IPS-15b (cell line): ENCODE measurements at regions not wholly inside any gene's neighbourhood (a gene's known extent, or its start where the extent isn't known, plus 50 kb on each side); places are given as distances from the start of the nearest gene placed in this dataset.
"Not testable (repeated sequence)": the region's sequence is repeated elsewhere in the genome, so short reads cannot be mapped to it uniquely, and the experiment has no call there.

Experiments
- H3K27me3 ChIP-seq: one replicate; pipeline ENCODE4 v1.6.1; 2013; ENCODE audit warnings: low read length; ENCODE audit not compliant: control insufficient read depth, insufficient read depth
- H3K36me3 ChIP-seq: one replicate; pipeline ENCODE4 v1.6.1; 2013; ENCODE audit warnings: low read length; ENCODE audit not compliant: control insufficient read depth, insufficient read depth
- H3K4me1 ChIP-seq: one replicate; pipeline ENCODE4 v1.6.1; 2013; ENCODE audit warnings: mild to moderate bottlenecking, low read length; ENCODE audit not compliant: control insufficient read depth, insufficient read depth
- H3K4me3 ChIP-seq: one replicate; pipeline ENCODE4 v1.5.1; 2013; ENCODE audit warnings: low read depth, low read length
- H3K9ac ChIP-seq: one replicate; pipeline ENCODE4 v1.6.1; 2013; ENCODE audit warnings: low read depth, mild to moderate bottlenecking, low read length
- H3K9me3 ChIP-seq: one replicate; pipeline ENCODE4 v1.6.1; 2013; ENCODE audit warnings: mild to moderate bottlenecking, low read length; ENCODE audit not compliant: control insufficient read depth, insufficient read depth

- Histone ChIP-seq H3K4me1 (peaks cover 17% of the 10 kb centered on the region), H3K9ac (no peak overlapping the region), H3K4me3 (no peak overlapping the region), H3K27me3 (no peaks in the 10 kb centered on the region), H3K36me3 (no peaks in the 10 kb centered on the region), H3K9me3 (no peaks in the 10 kb centered on the region)
Measured at GRCh38 chr2:207338220-207338607, 172.5 kb upstream of the KLF7 start.

- Histone ChIP-seq H3K4me1 (peaks cover 17% of the 10 kb centered on the region), H3K9me3 (no peaks in the 10 kb centered on the region), H3K4me3 (no peak overlapping the region), H3K9ac (no peak overlapping the region), H3K36me3 (no peaks in the 10 kb centered on the region), H3K27me3 (no peaks in the 10 kb centered on the region)
Measured at GRCh38 chr2:207338610-207339009, 172.9 kb upstream of the KLF7 start.

GRCh38 chr2:207341112-207341750 lies 175.5 kb upstream of the KLF7 start:
- Histone ChIP-seq H3K36me3 (no peaks in the 10 kb centered on the region), H3K27me3 (no peaks in the 10 kb centered on the region), H3K4me3 (no peak overlapping the region), H3K9ac (no peak overlapping the region), H3K4me1 (peaks cover 5% of the 10 kb centered on the region), H3K9me3 (no peaks in the 10 kb centered on the region)

GRCh38 chr2:207341804-207342203 lies 176.1 kb upstream of the KLF7 start:
- Histone ChIP-seq H3K36me3 (no peaks in the 10 kb centered on the region), H3K4me1 (peaks cover 5% of the 10 kb centered on the region), H3K9me3 (no peaks in the 10 kb centered on the region), H3K4me3 (no peak overlapping the region), H3K9ac (no peak overlapping the region), H3K27me3 (no peaks in the 10 kb centered on the region)

GRCh38 chr2:207344596-207345394 lies 179.0 kb upstream of the KLF7 start:
- H3K9me3 ChIP-seq, H3K9ac ChIP-seq, H3K4me1 ChIP-seq, H3K4me3 ChIP-seq, H3K27me3 ChIP-seq, H3K36me3 ChIP-seq: not testable (repeated sequence)

- H3K36me3 ChIP-seq: no peaks in the 10 kb centered on the region
- peaks cover 5% of the 10 kb centered on the region for H3K4me1 ChIP-seq
- no peaks in the 10 kb centered on the region for H3K9me3 ChIP-seq
- H3K9ac ChIP-seq: no peak overlapping the region
- H3K4me3 ChIP-seq: no peak overlapping the region
- H3K27me3 ChIP-seq: no peaks in the 10 kb centered on the region
Measured at GRCh38 chr2:207351171-207351570, 178.6 kb upstream of the CREB1 start.

- no peak overlapping the region for H3K9ac ChIP-seq
- H3K27me3 ChIP-seq: no peaks in the 10 kb centered on the region
- no peak overlapping the region for H3K4me3 ChIP-seq
- H3K4me1 ChIP-seq: peaks cover 5% of the 10 kb centered on the region
- H3K36me3 ChIP-seq: no peaks in the 10 kb centered on the region
- H3K9me3 ChIP-seq: no peaks in the 10 kb centered on the region
Measured at GRCh38 chr2:207352978-207353671, 176.6 kb upstream of the CREB1 start.

GRCh38 chr2:207353836-207354235 lies 175.9 kb upstream of the CREB1 start:
- H3K36me3 ChIP-seq: no peaks in the 10 kb centered on the region
- no peak overlapping the region for H3K9ac ChIP-seq
- no peak overlapping the region for H3K4me3 ChIP-seq
- no peaks in the 10 kb centered on the region for H3K9me3 ChIP-seq
- no peaks in the 10 kb centered on the region for H3K27me3 ChIP-seq
- peaks cover 5% of the 10 kb centered on the region for H3K4me1 ChIP-seq

GRCh38 chr2:207354462-207354861 lies 175.3 kb upstream of the CREB1 start:
- no peak overlapping the region for H3K4me3 ChIP-seq
- H3K9ac ChIP-seq: no peak overlapping the region
- H3K9me3 ChIP-seq: no peaks in the 10 kb centered on the region
- H3K27me3 ChIP-seq: no peaks in the 10 kb centered on the region
- H3K4me1 ChIP-seq: peaks cover 5% of the 10 kb centered on the region
- no peaks in the 10 kb centered on the region for H3K36me3 ChIP-seq

GRCh38 chr2:207356567-207356966 lies 173.2 kb upstream of the CREB1 start:
- H3K9ac ChIP-seq: no peak overlapping the region
- H3K27me3 ChIP-seq: no peaks in the 10 kb centered on the region
- H3K36me3 ChIP-seq: no peaks in the 10 kb centered on the region
- no peak overlapping the region for H3K4me3 ChIP-seq
- H3K9me3 ChIP-seq: no peaks in the 10 kb centered on the region
- peaks cover 5% of the 10 kb centered on the region for H3K4me1 ChIP-seq

- Histone ChIP-seq H3K9me3 (no peaks in the 10 kb centered on the region), H3K9ac (no peak overlapping the region), H3K36me3 (no peaks in the 10 kb centered on the region), H3K27me3 (no peaks in the 10 kb centered on the region), H3K4me3 (no peak overlapping the region), H3K4me1 (peaks cover 5% of the 10 kb centered on the region)
Measured at GRCh38 chr2:207357216-207357615, 172.5 kb upstream of the CREB1 start.

- Histone ChIP-seq H3K36me3 (no peaks in the 10 kb centered on the region), H3K9me3 (no peaks in the 10 kb centered on the region), H3K4me3 (no peak overlapping the region), H3K9ac (no peak overlapping the region), H3K4me1 (no peaks in the 10 kb centered on the region), H3K27me3 (no peaks in the 10 kb centered on the region)
Measured at GRCh38 chr2:207362716-207363115, 167.0 kb upstream of the CREB1 start.
